AG04449 (cell line): ENCODE measurements at regions not wholly inside any gene's neighbourhood (a gene's known extent, or its start where the extent isn't known, plus 50 kb on each side); places are given as distances from the start of the nearest gene placed in this dataset.

Experiments used
- CTCF ChIA-PET: fragments of 350-600 bp; formaldehyde crosslinking; extraction: SDS; loops from one replicate; lab custom pipeline; 2021; ENCODE audit warnings: antibody characterized with exemption; lab: Yijun Ruan, JAX
- POLR2A ChIA-PET: fragments of 400-600, 350-600 bp; formaldehyde crosslinking; extraction: SDS; loops from one replicate; lab custom pipeline; 2020; ENCODE audit warnings: antibody characterized with exemption, inconsistent platforms; lab: Yijun Ruan, JAX
- DNase-seq: peaks from one replicate; pipeline ENCODE4 v3.0.0-alpha.2; 2010; ENCODE audit warnings: low read depth, low spot score
- H3K4me3 ChIP-seq: 2 replicates; pipeline ENCODE4 v1.5.1; 2011; ENCODE audit warnings: low read depth, mild to moderate bottlenecking, control low read depth, low read length
- CTCF ChIP-seq: IDR thresholded peaks from one replicate; pipeline ENCODE4 v1.5.1; 2011; ENCODE audit warnings: mild to moderate bottlenecking, moderate library complexity, low read length, control low read depth, inconsistent platforms; ENCODE audit not compliant: insufficient read depth; ENCODE audit errors: missing control alignments

DNA sequence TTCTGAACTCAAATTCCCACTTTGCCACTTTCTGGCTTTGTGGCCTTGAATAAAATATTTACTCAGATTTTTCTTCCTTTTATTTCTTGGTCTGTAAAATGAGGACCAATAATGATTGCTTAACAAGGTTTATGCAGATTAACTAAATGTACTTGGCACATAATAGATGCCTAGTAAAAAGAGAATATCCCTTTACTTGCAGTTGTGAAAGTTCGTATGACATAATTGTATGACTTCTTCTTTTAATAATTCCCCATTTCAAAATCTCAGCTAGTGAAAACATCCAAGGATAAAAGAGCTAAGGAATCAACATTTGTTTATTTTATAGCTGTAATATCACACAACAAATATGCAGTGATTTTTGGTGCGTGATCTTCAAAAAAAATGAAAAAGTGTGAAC is 215.6 kb upstream of the ATP2B1 start:
- POLR2A ChIA-PET, result no interaction called here
- no peak for DNase-seq
- CTCF ChIA-PET, result no interaction called here
- no peak for TF ChIP-seq CTCF
- H3K4me3 ChIP-seq, result no peak overlapping the region

GRCh38 chr12:89923091-89923490 is 214.5 kb upstream of the ATP2B1 start:
- ChIA-PET POLR2A (no interaction called here), CTCF (no interaction called here)
- DNase-seq, result no peak
- TF ChIP-seq CTCF, result no peak
- H3K4me3 ChIP-seq, result no peak overlapping the region

GRCh38 chr12:89920866-89921265 is 212.2 kb upstream of the ATP2B1 start:
- no peak for DNase-seq
- ChIA-PET POLR2A (no interaction called here), CTCF (no interaction called here)
- no peak for TF ChIP-seq CTCF
- no peak overlapping the region for H3K4me3 ChIP-seq

DNA sequence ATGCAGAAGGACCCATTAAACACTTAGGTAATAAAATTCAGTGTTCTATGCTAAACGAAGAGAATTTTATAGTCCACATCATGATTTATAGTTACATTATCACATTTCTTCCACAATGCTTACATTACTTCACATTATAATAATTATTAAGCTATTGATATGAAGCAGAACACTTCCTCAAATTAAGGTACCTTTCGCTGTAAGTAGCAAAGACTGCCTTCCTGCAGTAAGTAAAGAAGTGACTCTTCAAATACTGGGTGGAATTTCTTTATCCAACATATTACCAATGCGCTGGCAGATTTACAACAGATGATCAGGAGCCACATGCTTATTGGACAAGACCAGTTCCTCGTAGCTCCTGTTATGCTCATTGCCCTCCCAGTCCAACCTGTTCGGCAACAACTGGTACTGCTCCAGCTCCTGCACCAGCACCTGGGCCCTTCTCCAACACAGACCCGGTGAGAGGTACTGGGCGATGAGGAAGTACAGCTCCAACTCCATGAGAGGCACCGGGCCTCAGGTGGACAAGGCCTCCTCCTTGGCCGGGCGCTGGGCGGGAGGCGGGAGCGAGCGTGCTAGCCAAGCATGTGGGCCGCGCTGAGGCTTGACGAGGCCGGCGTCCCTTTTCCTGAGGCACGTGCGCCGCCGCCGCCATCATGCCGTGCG is 210.7 kb upstream of the ATP2B1 start:
- no peak overlapping the region for H3K4me3 ChIP-seq
- TF ChIP-seq CTCF, result no peak
- ChIA-PET POLR2A (interaction anchor here (0.6 kb wide), 1 partner anchor 150 kb away, joined by 3 read pairs; no protein-coding TSS in a partner anchor), CTCF (interaction anchor here (0.7 to 1.5 kb wide), 3 partner anchors 9 to 34 kb away, joined by 3 to 4 read pairs (median 4); no protein-coding TSS in a partner anchor)
- DNase-seq, result no peak

GRCh38 chr12:89918172-89918846 is 209.7 kb upstream of the ATP2B1 start:
- ChIA-PET POLR2A (no interaction called here), CTCF (interaction anchor here (0.7 to 1.3 kb wide), 2 partner anchors 14 to 35 kb away, joined by 4 read pairs; no protein-coding TSS in a partner anchor)
- TF ChIP-seq CTCF, result no peak
- no peak for DNase-seq
- no peak overlapping the region for H3K4me3 ChIP-seq

DNA sequence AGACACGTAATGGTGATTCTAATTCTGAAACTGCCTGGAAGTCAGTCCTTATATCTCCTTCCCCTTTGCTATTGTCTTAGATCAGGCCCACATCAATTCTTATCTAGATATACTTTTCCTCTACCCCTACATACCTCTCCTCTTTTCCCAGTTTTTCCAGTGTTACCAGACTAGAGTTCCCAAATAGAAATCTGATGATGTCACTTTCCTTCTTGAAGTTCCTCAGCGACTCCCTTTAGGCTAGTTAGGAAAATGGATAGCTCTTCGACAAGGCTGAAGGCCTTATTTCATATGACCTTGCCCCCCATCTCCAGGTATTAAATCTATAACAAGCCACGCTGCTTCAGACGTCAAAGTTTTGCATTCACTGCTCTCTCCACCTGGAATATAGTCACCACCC is 201.1 kb upstream of the ATP2B1 start:
- no peak for DNase-seq
- ChIA-PET POLR2A (no interaction called here), CTCF (no interaction called here)
- no peak overlapping the region for H3K4me3 ChIP-seq
- no peak for TF ChIP-seq CTCF
